ENCODE measurements at regions not wholly inside any gene's neighbourhood (a gene's known extent, or its start where the extent isn't known, plus 50 kb on each side); places are given as distances from the start of the nearest gene placed in this dataset.

GRCh38 chr16:54526916-54527315 lies 240.3 kb upstream of the IRX3 start:
- TF ChIP-seq POLR2A (IDR thresholded peaks at IDR 0.05) = no peak
- no peak for TF ChIP-seq CTCF (IDR thresholded peaks at IDR 0.05)
